SK-N-SH (cell line): ENCODE measurements at regions not wholly inside any gene's neighbourhood (a gene's known extent, or its start where the extent isn't known, plus 50 kb on each side); places are given as distances from the start of the nearest gene placed in this dataset.

Experiments used
- CTCF ChIA-PET: fragments of 300-600, 350-600 bp; formaldehyde crosslinking; extraction: SDS; loops from one replicate; lab custom pipeline; 2021; lab: Yijun Ruan, JAX
- POLR2A ChIA-PET: fragments of 350-600 bp; sonication (Branson Sonifier 250); formaldehyde crosslinking; extraction: SDS; loops from one replicate; lab custom pipeline; 2020; ENCODE audit warnings: antibody characterized with exemption, inconsistent platforms; lab: Yijun Ruan, JAX
- DNase-seq: peaks from one replicate; pipeline ENCODE4 v3.0.0; 2012
- H2AFZ ChIP-seq: fragments of 200-600 bp; sonication (generic); 2 replicates; pipeline ENCODE4 v1.8.1; 2016; ENCODE audit warnings: antibody characterized with exemption, mild to moderate bottlenecking, low read depth
- H3F3A ChIP-seq: fragments of 200-600 bp; sonication (generic); replicated peaks from 2 replicates; pipeline ENCODE3; 2016; ENCODE audit warnings: antibody characterized with exemption, mild to moderate bottlenecking; ENCODE audit not compliant: insufficient read depth
- H3K27ac ChIP-seq, 2 experiments: fragments of 200-500 bp in 1 of 2; fragments of 200-600 bp in 1 of 2; sonication (Bioruptor generic) in 1 of 2; sonication (generic), shearing (Covaris generic) in 1 of 2; 2 replicates each; pipeline versions ENCODE4 v1.5.1 to v1.6.1; 2014 to 2016; ENCODE audit warnings: low read depth in 2 of 2, inconsistent platforms in 1 of 2, low read length in 1 of 2, mild to moderate bottlenecking in 1 of 2, mixed read lengths in 1 of 2
- H3K27me3 ChIP-seq: fragments of 200-600 bp; sonication (generic), shearing (Covaris generic); 2 replicates; pipeline ENCODE4 v1.6.1; 2016; ENCODE audit warnings: mixed run types; ENCODE audit not compliant: insufficient read depth
- H3K36me3 ChIP-seq, 2 experiments: fragments of 200-500 bp in 1 of 2; fragments of 200-600 bp in 1 of 2; sonication (Bioruptor generic) in 1 of 2; sonication (generic) in 1 of 2; replicated peaks in 1 of 2; 2 replicates each; pipeline versions ENCODE3 to v1.5.1; 2014 to 2016; ENCODE audit warnings: low read length in 1 of 2, mild to moderate bottlenecking in 1 of 2; ENCODE audit not compliant: insufficient read depth in 2 of 2, control insufficient read depth in 1 of 2
- H3K4me1 ChIP-seq, 2 experiments: fragments of 200-500 bp in 1 of 2; fragments of 200-600 bp in 1 of 2; sonication (Bioruptor generic) in 1 of 2; sonication (generic), shearing (Covaris generic) in 1 of 2; 2 replicates each; pipeline versions ENCODE4 v1.5.1 to v1.6.1; 2014 to 2016; ENCODE audit warnings: low read depth in 1 of 2, low read length in 1 of 2, mixed run types in 1 of 2; ENCODE audit not compliant: insufficient read depth in 2 of 2, control insufficient read depth in 1 of 2
- H3K4me2 ChIP-seq: fragments of 200-600 bp; sonication (generic), shearing (Covaris generic); 2 replicates; pipeline ENCODE4 v1.6.1; 2017; ENCODE audit warnings: mixed run types
- H3K4me3 ChIP-seq, 2 experiments: fragments of 200-500 bp in 1 of 2; fragments of 200-600 bp in 1 of 2; sonication (Bioruptor generic) in 1 of 2; sonication (generic), shearing (Covaris generic) in 1 of 2; 2 replicates each; pipeline versions ENCODE4 v1.5.1 to v1.8.1; 2014 to 2016; ENCODE audit warnings: low read depth in 2 of 2, inconsistent platforms in 1 of 2, low read length in 1 of 2, mild to moderate bottlenecking in 1 of 2, mixed read lengths in 1 of 2, moderate library complexity in 1 of 2
- H3K79me2 ChIP-seq: fragments of 200-600 bp; sonication (generic); 2 replicates; pipeline ENCODE4 v1.8.1; 2017; ENCODE audit warnings: mild to moderate bottlenecking; ENCODE audit not compliant: insufficient read depth
- H3K9ac ChIP-seq: fragments of 200-600 bp; sonication (generic); 2 replicates; pipeline ENCODE4 v1.6.1; 2017; ENCODE audit warnings: mixed run types
- H3K9me2 ChIP-seq: fragments of 200-600 bp; sonication (generic); 2 replicates; pipeline ENCODE4 v1.6.1; 2017; ENCODE audit warnings: mixed run types
- H3K9me3 ChIP-seq: fragments of 200-600 bp; sonication (generic); 2 replicates; pipeline ENCODE4 v1.6.1; 2017; ENCODE audit warnings: mixed run types, mild to moderate bottlenecking, moderate library complexity
- H4K20me1 ChIP-seq: fragments of 200-600 bp; sonication (generic); 2 replicates; pipeline ENCODE4 v1.6.1; 2017; ENCODE audit warnings: mild to moderate bottlenecking, mixed run types; ENCODE audit not compliant: insufficient read depth
- GATA2 ChIP-seq: sonication (generic); formaldehyde crosslinking; IDR thresholded peaks from 2 replicates; pipeline ENCODE4 v1.5.0; 2020; ENCODE audit warnings: mild to moderate bottlenecking, missing genetic modification reagents
- MEF2A ChIP-seq: IDR thresholded peaks from 2 replicates; pipeline ENCODE4 v1.4.0; 2012; ENCODE audit warnings: low read depth, borderline replicate concordance
- RAD21 ChIP-seq: IDR thresholded peaks from 2 replicates; pipeline ENCODE4 v1.6.1; 2012; ENCODE audit warnings: mild to moderate bottlenecking, low read length
- RXRA ChIP-seq: IDR thresholded peaks from 2 replicates; pipeline ENCODE4 v1.4.0; 2012; ENCODE audit warnings: low read depth, mild to moderate bottlenecking, borderline replicate concordance
- SIN3A ChIP-seq: IDR thresholded peaks from 2 replicates; pipeline ENCODE4 v1.6.1; 2012; ENCODE audit warnings: low read depth, mild to moderate bottlenecking, low read length, moderate library complexity, borderline replicate concordance
- TEAD4 ChIP-seq: IDR thresholded peaks from 2 replicates; pipeline ENCODE4 v1.4.0; 2012; ENCODE audit warnings: mild to moderate bottlenecking, borderline replicate concordance; ENCODE audit not compliant: insufficient read depth
- YY1 ChIP-seq: IDR thresholded peaks from 2 replicates; pipeline ENCODE4 v1.4.0; 2012; ENCODE audit warnings: low read depth, mild to moderate bottlenecking
- WGBS: methylation state at CpG from one replicate; pipeline ENCODE4 v1.1.6; 2017; ENCODE audit warnings: low lambda C conversion rate; 5-methylcytosine and 5-hydroxymethylcytosine counted together
- TF ChIP-seq, protein P1 (sequence below): fragments of 200-600 bp; sonication (generic); IDR thresholded peaks from 2 replicates; pipeline ENCODE4 v1.6.1; 2017; ENCODE audit warnings: antibody characterized with exemption, mild to moderate bottlenecking, moderate library complexity
- TF ChIP-seq, protein P2 (sequence below): IDR thresholded peaks from 2 replicates; pipeline ENCODE4; 2012

DNA sequence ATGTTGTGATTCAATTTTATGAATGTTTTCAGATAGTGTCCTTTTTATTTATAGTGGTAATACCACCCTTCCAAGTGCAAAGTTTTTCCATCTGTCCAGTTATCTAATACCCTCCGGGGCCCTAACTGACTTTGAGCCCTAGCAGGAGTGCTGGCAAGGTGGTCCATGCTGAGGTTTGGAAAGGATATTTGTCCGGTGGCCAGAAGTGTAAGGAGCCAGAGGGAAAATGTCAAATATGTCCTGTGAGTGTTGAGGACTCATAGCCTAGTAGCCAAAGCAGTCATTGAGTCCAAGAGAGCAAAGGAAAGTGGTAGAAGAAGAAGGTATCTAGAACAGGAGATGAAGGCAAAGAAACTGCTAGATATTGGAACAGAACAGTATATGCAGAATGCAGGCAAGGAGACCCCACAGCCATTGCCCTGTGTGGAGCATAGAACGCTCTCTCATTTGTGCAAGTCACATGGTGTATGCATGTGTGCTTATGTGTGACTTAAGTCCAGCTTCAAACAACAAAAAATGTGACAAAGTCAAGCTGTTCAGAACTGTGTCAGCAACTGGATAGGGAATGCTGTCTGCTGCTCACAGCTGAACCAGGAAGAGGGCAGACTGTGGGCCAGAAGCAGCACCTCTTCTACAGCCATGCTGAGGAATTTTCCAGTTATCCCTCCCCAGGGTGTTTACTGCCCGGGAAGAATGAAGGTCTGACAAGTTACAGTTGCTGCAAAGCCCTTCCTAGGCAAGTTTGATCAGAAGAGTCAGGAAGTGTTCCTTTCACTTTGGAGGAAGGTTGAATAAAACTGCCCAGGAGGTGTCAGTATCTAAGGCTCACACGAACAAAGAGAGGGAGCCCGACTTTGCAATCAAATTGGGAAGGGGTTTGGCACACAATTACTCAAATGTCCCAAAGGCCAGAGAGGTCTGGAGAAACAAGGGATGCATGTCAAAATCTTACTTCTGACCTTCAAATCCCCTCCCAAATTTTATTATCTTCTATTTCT lies 463.3 kb upstream of the DMAC1 start:
- H3K4me3 ChIP-seq, result no peak overlapping the region
- no peak overlapping the region for H3K4me2 ChIP-seq
- no peaks in the 10 kb centered on the region for H3K27me3 ChIP-seq
- no peaks in the 10 kb centered on the region for H3K9me3 ChIP-seq
- CTCF ChIA-PET, result no interaction called here
- H3K36me3 ChIP-seq, result no peaks in the 10 kb centered on the region
- no peaks in the 10 kb centered on the region for H3K9me2 ChIP-seq
- no peak for DNase-seq
- H3K79me2 ChIP-seq, result no peaks in the 10 kb centered on the region
- H3K27ac ChIP-seq, result no peak overlapping the region
- POLR2A ChIA-PET, result no interaction called here
- H2AFZ ChIP-seq, result no peak overlapping the region
- no peak overlapping the region for H3K9ac ChIP-seq
- H3K4me1 ChIP-seq, result peaks cover 0 to 26% of the 10 kb centered on the region in 2 experiments; a peak in 2 of 4 replicates
- TF ChIP-seq SIN3A, result no peak
- TF ChIP-seq RAD21, result no peak
- TF ChIP-seq, protein P1, sequence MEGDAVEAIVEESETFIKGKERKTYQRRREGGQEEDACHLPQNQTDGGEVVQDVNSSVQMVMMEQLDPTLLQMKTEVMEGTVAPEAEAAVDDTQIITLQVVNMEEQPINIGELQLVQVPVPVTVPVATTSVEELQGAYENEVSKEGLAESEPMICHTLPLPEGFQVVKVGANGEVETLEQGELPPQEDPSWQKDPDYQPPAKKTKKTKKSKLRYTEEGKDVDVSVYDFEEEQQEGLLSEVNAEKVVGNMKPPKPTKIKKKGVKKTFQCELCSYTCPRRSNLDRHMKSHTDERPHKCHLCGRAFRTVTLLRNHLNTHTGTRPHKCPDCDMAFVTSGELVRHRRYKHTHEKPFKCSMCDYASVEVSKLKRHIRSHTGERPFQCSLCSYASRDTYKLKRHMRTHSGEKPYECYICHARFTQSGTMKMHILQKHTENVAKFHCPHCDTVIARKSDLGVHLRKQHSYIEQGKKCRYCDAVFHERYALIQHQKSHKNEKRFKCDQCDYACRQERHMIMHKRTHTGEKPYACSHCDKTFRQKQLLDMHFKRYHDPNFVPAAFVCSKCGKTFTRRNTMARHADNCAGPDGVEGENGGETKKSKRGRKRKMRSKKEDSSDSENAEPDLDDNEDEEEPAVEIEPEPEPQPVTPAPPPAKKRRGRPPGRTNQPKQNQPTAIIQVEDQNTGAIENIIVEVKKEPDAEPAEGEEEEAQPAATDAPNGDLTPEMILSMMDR, result no peak
- TF ChIP-seq, protein P2, sequence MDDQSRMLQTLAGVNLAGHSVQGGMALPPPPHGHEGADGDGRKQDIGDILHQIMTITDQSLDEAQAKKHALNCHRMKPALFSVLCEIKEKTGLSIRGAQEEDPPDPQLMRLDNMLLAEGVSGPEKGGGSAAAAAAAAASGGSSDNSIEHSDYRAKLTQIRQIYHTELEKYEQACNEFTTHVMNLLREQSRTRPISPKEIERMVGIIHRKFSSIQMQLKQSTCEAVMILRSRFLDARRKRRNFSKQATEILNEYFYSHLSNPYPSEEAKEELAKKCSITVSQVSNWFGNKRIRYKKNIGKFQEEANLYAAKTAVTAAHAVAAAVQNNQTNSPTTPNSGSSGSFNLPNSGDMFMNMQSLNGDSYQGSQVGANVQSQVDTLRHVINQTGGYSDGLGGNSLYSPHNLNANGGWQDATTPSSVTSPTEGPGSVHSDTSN, result no peak
- no peak for TF ChIP-seq GATA2 (CRISPR knock-in tag)
- H4K20me1 ChIP-seq, result no peaks in the 10 kb centered on the region
- WGBS, result 27% methylated on average over 6 of the region's 6 CpGs
- H3F3A ChIP-seq, result no peaks in the 10 kb centered on the region

DNA sequence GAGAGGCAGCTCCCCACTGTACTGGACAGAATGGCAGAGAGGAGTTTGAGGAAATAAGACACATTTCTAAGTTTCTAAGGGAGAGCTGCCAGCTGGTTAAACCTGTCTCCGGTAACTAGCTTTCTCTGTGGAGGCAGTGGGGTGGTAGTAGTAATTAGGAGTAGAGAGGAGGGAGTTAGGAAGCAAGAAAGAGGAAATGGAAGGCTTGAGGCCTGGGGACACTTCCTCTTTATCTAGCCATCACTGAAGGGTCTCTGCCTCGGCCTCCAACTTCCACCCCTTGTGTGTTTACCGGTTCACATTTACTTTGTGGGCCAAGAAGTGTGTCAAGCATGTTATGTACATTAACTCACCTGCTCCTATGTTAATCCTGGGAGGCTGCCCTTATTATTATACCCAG lies 462.2 kb upstream of the DMAC1 start:
- Histone ChIP-seq H2AFZ (no peak overlapping the region), H3K9me2 (no peaks in the 10 kb centered on the region), H3K79me2 (no peaks in the 10 kb centered on the region), H3K36me3 (no peaks in the 10 kb centered on the region), H3K9me3 (no peaks in the 10 kb centered on the region), H3K4me2 (no peak overlapping the region), H3K4me3 (no peak overlapping the region), H3K4me1 (peaks cover 0 to 26% of the 10 kb centered on the region in 2 experiments; a peak in 2 of 4 replicates), H3K27ac (no peak overlapping the region), H3K9ac (no peak overlapping the region), H4K20me1 (no peaks in the 10 kb centered on the region), H3K27me3 (no peaks in the 10 kb centered on the region), H3F3A (no peaks in the 10 kb centered on the region)
- POLR2A ChIA-PET, result no interaction called here
- CTCF ChIA-PET, result no interaction called here
- DNase-seq, result no peak
- 52% methylated on average over 3 of the region's 3 CpGs for WGBS
- TF ChIP-seq TEAD4 (no peak), RXRA (no peak), YY1 (no peak), MEF2A (no peak)
